Smooth muscle cell (in vitro differentiated cells): ENCODE measurements at regions not wholly inside any gene's neighbourhood (a gene's known extent, or its start where the extent isn't known, plus 50 kb on each side); places are given as distances from the start of the nearest gene placed in this dataset.

ENCODE experiments used
- DNase-seq: peaks from one replicate; lab custom pipeline; 2025; ENCODE audit not compliant: unreplicated experiment; lab: John Stamatoyannopoulos, UW
- H2AFZ ChIP-seq: fragments of 200-600 bp; sonication (generic); 2 replicates; pipeline ENCODE4 v1.6.0; 2016; ENCODE audit warnings: antibody characterized with exemption, low read depth, mild to moderate bottlenecking
- H3F3A ChIP-seq: fragments of 200-600 bp; sonication (generic); 2 replicates; pipeline ENCODE4 v1.6.0; 2017; ENCODE audit warnings: antibody characterized with exemption, low read depth
- H3K27ac ChIP-seq: fragments of 200-600 bp; sonication (generic); 2 replicates; pipeline ENCODE4 v1.5.1; 2016; ENCODE audit warnings: low read depth, mild to moderate bottlenecking
- H3K27me3 ChIP-seq: fragments of 200-600 bp; sonication (generic); 2 replicates; pipeline ENCODE4 v1.6.1; 2016; ENCODE audit warnings: low read depth, mild to moderate bottlenecking
- H3K36me3 ChIP-seq: fragments of 200-600 bp; sonication (generic); 2 replicates; pipeline ENCODE4 v1.5.1; 2016; ENCODE audit warnings: low read depth
- H3K4me1 ChIP-seq: fragments of 200-600 bp; sonication (generic); 2 replicates; pipeline ENCODE4 v1.5.1; 2016; ENCODE audit warnings: low read depth
- H3K4me2 ChIP-seq: fragments of 200-600 bp; sonication (generic); 2 replicates; pipeline ENCODE4 v1.6.0; 2016; ENCODE audit warnings: mild to moderate bottlenecking
- H3K4me3 ChIP-seq: fragments of 200-600 bp; sonication (generic); 2 replicates; pipeline ENCODE4 v1.5.1; 2016; ENCODE audit warnings: mild to moderate bottlenecking
- H3K79me2 ChIP-seq: fragments of 200-600 bp; sonication (generic); 2 replicates; pipeline ENCODE4 v1.6.0; 2016; ENCODE audit warnings: low read depth, mild to moderate bottlenecking
- H3K9ac ChIP-seq: fragments of 200-600 bp; sonication (generic); 2 replicates; pipeline ENCODE4 v1.6.0; 2016; ENCODE audit warnings: low read depth
- H3K9me3 ChIP-seq: fragments of 200-600 bp; sonication (generic); replicated peaks from 2 replicates; pipeline ENCODE4 v1.5.1; 2016; ENCODE audit warnings: low read depth
- H4K20me1 ChIP-seq: fragments of 200-600 bp; sonication (generic); 2 replicates; pipeline ENCODE4 v1.6.0; 2016; ENCODE audit warnings: low read depth
- CTCF ChIP-seq: fragments of 200-600 bp; sonication (generic); IDR thresholded peaks from 2 replicates; pipeline ENCODE4 v1.5.1; 2017; ENCODE audit warnings: borderline replicate concordance, mild to moderate bottlenecking, antibody characterized with exemption; ENCODE audit not compliant: insufficient read depth, poor library complexity, severe bottlenecking
- WGBS: methylation state at CpG from one replicate; pipeline ENCODE4 v1.1.7; 2016; ENCODE audit warnings: low lambda C conversion rate; 5-methylcytosine and 5-hydroxymethylcytosine counted together

- DNase-seq, result no peak
- Histone ChIP-seq H3K9ac (no peak overlapping the region), H2AFZ (no peak overlapping the region), H3K4me1 (no peaks in the 10 kb centered on the region), H3K4me2 (no peak overlapping the region), H3F3A (no peaks in the 10 kb centered on the region), H3K4me3 (no peak overlapping the region), H4K20me1 (no peaks in the 10 kb centered on the region), H3K27me3 (no peaks in the 10 kb centered on the region), H3K79me2 (no peaks in the 10 kb centered on the region), H3K9me3 (no peaks in the 10 kb centered on the region), H3K36me3 (no peaks in the 10 kb centered on the region), H3K27ac (no peak overlapping the region)
- no peak for TF ChIP-seq CTCF
- WGBS, result 95% methylated on average over 2 of the region's 3 CpGs
Measured at GRCh38 chr6:27100921-27101320, 146.6 kb upstream of the PRSS16 start.

- Histone ChIP-seq H3K9me3 (no peaks in the 10 kb centered on the region), H3K9ac (no peak overlapping the region), H3K4me1 (no peaks in the 10 kb centered on the region), H3K27ac (no peak overlapping the region), H3K36me3 (no peaks in the 10 kb centered on the region), H3K4me3 (no peak overlapping the region), H3K79me2 (no peaks in the 10 kb centered on the region), H3F3A (no peaks in the 10 kb centered on the region), H3K27me3 (no peaks in the 10 kb centered on the region), H3K4me2 (no peak overlapping the region), H4K20me1 (no peaks in the 10 kb centered on the region), H2AFZ (no peak overlapping the region)
- no peak for TF ChIP-seq CTCF
- no peak for DNase-seq
- WGBS, result 74% methylated on average over 3 of the region's 3 CpGs
Measured at GRCh38 chr6:27101824-27102223, 145.7 kb upstream of the PRSS16 start.

- Histone ChIP-seq H2AFZ (no peak overlapping the region), H3F3A (no peaks in the 10 kb centered on the region), H3K4me3 (no peak overlapping the region), H3K36me3 (no peaks in the 10 kb centered on the region), H4K20me1 (no peaks in the 10 kb centered on the region), H3K9ac (no peak overlapping the region), H3K79me2 (no peaks in the 10 kb centered on the region), H3K9me3 (no peaks in the 10 kb centered on the region), H3K4me1 (no peaks in the 10 kb centered on the region), H3K27me3 (no peaks in the 10 kb centered on the region), H3K4me2 (no peak overlapping the region), H3K27ac (no peak overlapping the region)
- TF ChIP-seq CTCF, result no peak
- 87% methylated on average over 3 of the region's 3 CpGs for WGBS
- DNase-seq, result no peak
Measured at GRCh38 chr6:27106382-27106781, 141.1 kb upstream of the PRSS16 start.

- H3K27ac ChIP-seq, result no peak overlapping the region
- H4K20me1 ChIP-seq, result no peaks in the 10 kb centered on the region
- H3K4me3 ChIP-seq, result no peak overlapping the region
- H3K9me3 ChIP-seq, result peaks cover 6% of the 10 kb centered on the region
- H3K4me2 ChIP-seq, result no peak overlapping the region
- no peak overlapping the region for H3K9ac ChIP-seq
- no peak overlapping the region for H2AFZ ChIP-seq
- no peak for TF ChIP-seq CTCF
- no peak for DNase-seq
- H3K79me2 ChIP-seq, result no peaks in the 10 kb centered on the region
- no peaks in the 10 kb centered on the region for H3F3A ChIP-seq
- H3K36me3 ChIP-seq, result no peaks in the 10 kb centered on the region
- H3K4me1 ChIP-seq, result no peaks in the 10 kb centered on the region
- 89% methylated on average over 2 of the region's 2 CpGs for WGBS
- no peaks in the 10 kb centered on the region for H3K27me3 ChIP-seq
Measured at GRCh38 chr6:27111743-27112142, 135.8 kb upstream of the PRSS16 start.
